ENCODE measurements at regions not wholly inside any gene's neighbourhood (a gene's known extent, or its start where the extent isn't known, plus 50 kb on each side); places are given as distances from the start of the nearest gene placed in this dataset.

GRCh38 chr5:34545626-34546025 is 110.5 kb upstream of the RAI14 start:
- H3K4me1 ChIP-seq (ENCODE audit: insufficient read depth), result no peaks in the 10 kb centered on the region
- TF ChIP-seq CTCF (IDR thresholded peaks at IDR 0.05), result no peak
- no peak for TF ChIP-seq POLR2A (IDR thresholded peaks at IDR 0.05)
- no peak for TF ChIP-seq EP300 (IDR thresholded peaks at IDR 0.05)
- no peak for DNase-seq
- H3K9me3 ChIP-seq, result peaks cover 0 to 7% of the 10 kb centered on the region in 2 donors
- no peaks in the 10 kb centered on the region for H3K27me3 ChIP-seq
- intact Hi-C loops (cut with DNase I), result no loop called here
- no peak overlapping the region for H3K27ac ChIP-seq
- H3K4me3 ChIP-seq, result no peak overlapping the region
- 77 to 91% (median 81%) methylated on average over 2 of the region's 2 CpGs for WGBS, 3 donors
- no peaks in the 10 kb centered on the region for H3K36me3 ChIP-seq

- WGBS, 3 donors, result 91 to 95% (median 95%) methylated on average over 2 of the region's 2 CpGs
- Histone ChIP-seq H3K27ac (no peak overlapping the region), H3K9me3 (peaks cover 0 to 7% of the 10 kb centered on the region in 2 donors), H3K36me3 (no peaks in the 10 kb centered on the region), H3K4me3 (no peak overlapping the region), H3K4me1 (ENCODE audit: insufficient read depth) (no peaks in the 10 kb centered on the region), H3K27me3 (no peaks in the 10 kb centered on the region)
- TF ChIP-seq CTCF (IDR thresholded peaks at IDR 0.05), result no peak
- no peak for TF ChIP-seq EP300 (IDR thresholded peaks at IDR 0.05)
- no peak for TF ChIP-seq POLR2A (IDR thresholded peaks at IDR 0.05)
- no peak for DNase-seq
- intact Hi-C loops (cut with DNase I), result no loop called here
Measured at GRCh38 chr5:34547300-34548085, 108.6 kb upstream of the RAI14 start.

GRCh38 chr5:34548086-34548403 is 108.1 kb upstream of the RAI14 start:
- TF ChIP-seq CTCF (IDR thresholded peaks at IDR 0.05), result no peak
- TF ChIP-seq EP300 (IDR thresholded peaks at IDR 0.05), result no peak
- TF ChIP-seq POLR2A (IDR thresholded peaks at IDR 0.05), result no peak
- intact Hi-C loops (cut with DNase I), result no loop called here
- Histone ChIP-seq H3K36me3 (no peaks in the 10 kb centered on the region), H3K27ac (no peak overlapping the region), H3K27me3 (no peaks in the 10 kb centered on the region), H3K4me3 (no peak overlapping the region), H3K4me1 (ENCODE audit: insufficient read depth) (no peaks in the 10 kb centered on the region), H3K9me3 (peaks cover 0 to 7% of the 10 kb centered on the region in 2 donors)
- WGBS, 3 donors, result 89 to 100% (median 95%) methylated on average over 1 of the region's 1 CpG
- DNase-seq, result no peak

DNA sequence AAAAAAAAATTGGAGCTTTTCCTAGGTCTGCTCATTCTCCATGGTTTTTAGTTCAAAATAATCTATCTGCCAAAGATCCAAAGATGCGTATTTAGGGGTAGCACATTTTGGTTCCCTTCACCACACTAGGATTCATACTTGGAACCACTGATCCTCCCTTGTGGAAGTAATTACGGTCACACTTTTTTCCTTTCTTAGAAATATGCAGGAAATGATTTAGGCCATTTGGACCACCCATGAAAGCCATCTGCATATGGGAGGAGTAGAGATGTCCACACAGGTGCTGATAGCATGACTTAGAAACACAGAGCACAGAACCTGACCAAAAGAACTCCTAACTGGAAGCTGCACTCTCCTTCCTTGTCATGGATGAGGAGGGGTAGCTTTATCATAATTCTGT is 105.9 kb upstream of the RAI14 start:
- peaks cover 0 to 4% of the 10 kb centered on the region in 2 donors for H3K9me3 ChIP-seq
- no peaks in the 10 kb centered on the region for H3K27me3 ChIP-seq
- intact Hi-C loops (cut with DNase I), result no loop called here
- H3K4me1 ChIP-seq (ENCODE audit: insufficient read depth), result no peaks in the 10 kb centered on the region
- DNase-seq, result no peak
- no peak for TF ChIP-seq EP300 (IDR thresholded peaks at IDR 0.05)
- TF ChIP-seq CTCF (IDR thresholded peaks at IDR 0.05), result no peak
- no peak for TF ChIP-seq POLR2A (IDR thresholded peaks at IDR 0.05)
- WGBS, 3 donors, result 67 to 81% (median 71%) methylated on average over 2 of the region's 2 CpGs
- H3K27ac ChIP-seq, result no peak overlapping the region
- H3K4me3 ChIP-seq, result no peak overlapping the region
- no peaks in the 10 kb centered on the region for H3K36me3 ChIP-seq

Measured in ovary (tissue), 7 donors.